Stimulated activated CD4-positive, alpha-beta T cell treated with anti-CD3 and anti-CD28 coated beads, Interleukin-2, amount 100 ng/mL, for 24 hours (primary cell): ENCODE measurements at regions not wholly inside any gene's neighbourhood (a gene's known extent, or its start where the extent isn't known, plus 50 kb on each side); places are given as distances from the start of the nearest gene placed in this dataset.
"Not testable (repeated sequence)": the region's sequence is repeated elsewhere in the genome, so short reads cannot be mapped to it uniquely, and the experiment has no call there.

Source experiments
- DNase-seq, 2 donors: peaks; one replicate each; pipeline ENCODE4 v3.0.0-alpha.2; 2020

- DNase-seq, result no peak
These were observed 83.2 kb downstream of the PTPRS start for GRCh38 chr19:5257155-5258045.

GRCh38 chr19:5255602-5256231 lies 84.9 kb downstream of the PTPRS start:
- no peak for DNase-seq

DNA sequence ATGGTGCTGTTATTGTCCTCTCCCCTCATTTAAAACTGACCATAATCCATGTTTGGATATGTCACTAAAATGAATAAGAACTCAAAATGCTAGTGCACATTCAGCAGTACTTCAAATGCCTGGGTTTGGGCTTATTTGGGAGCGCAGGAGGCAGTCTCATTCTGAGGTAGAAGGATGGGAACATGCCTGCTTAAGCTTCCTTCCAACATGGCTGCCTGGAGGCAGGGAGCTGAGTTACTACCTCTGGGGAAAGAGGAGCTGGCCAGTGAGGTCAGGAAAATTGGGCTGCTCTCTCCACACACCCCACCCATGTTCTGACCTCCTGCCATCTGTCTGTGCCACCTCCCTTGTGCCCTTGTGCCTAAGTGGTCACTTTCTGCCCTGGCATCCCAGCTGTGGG lies 85.7 kb downstream of the PTPRS start:
- DNase-seq, result no peak

DNA sequence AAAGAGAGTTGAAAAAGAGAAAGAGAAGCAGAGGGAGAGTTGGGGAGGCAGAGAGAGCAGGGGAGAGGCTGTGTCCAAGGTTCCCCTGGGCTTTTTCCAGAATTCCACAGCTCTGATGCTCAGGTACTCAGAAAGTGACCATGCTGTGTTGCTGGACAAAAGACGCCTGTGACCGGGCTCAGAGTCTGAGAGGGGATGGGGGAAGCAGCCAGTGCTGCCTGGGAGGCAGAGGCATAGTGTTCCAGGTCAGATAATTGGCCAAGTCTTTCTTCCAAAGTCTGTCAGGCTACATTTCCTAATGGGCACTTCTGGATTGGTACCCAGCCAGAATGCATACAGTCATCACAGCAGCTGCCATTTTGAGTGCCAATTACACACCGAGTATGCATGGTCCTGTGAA lies 86.1 kb downstream of the PTPRS start:
- no peak for DNase-seq

GRCh38 chr19:5253406-5254110 lies 87.1 kb downstream of the PTPRS start:
- DNase-seq, result no peak

GRCh38 chr19:5251096-5252065 lies 89.2 kb downstream of the PTPRS start:
- DNase-seq, result no peak

GRCh38 chr19:5250127-5250659 lies 90.4 kb downstream of the PTPRS start:
- no peak for DNase-seq

DNA sequence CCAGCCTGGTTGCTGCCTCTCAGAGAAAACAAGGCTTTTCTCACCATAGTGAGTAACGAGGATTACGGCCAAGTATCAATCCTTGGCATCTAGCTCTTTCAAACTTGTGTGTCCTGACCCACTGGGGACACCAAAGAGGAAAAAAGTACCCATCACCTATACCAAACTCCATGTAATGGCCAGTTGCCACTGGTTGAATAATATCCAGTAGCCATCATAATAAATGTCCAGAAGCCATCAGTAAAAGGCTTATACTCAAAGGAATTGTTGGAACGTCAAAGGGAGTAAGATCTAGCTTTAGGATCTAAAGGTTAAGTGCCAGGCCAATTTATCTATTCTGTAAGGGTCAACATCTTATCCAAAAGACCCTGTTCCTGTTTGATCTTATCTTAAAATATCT lies 91.1 kb downstream of the PTPRS start:
- no peak for DNase-seq

DNA sequence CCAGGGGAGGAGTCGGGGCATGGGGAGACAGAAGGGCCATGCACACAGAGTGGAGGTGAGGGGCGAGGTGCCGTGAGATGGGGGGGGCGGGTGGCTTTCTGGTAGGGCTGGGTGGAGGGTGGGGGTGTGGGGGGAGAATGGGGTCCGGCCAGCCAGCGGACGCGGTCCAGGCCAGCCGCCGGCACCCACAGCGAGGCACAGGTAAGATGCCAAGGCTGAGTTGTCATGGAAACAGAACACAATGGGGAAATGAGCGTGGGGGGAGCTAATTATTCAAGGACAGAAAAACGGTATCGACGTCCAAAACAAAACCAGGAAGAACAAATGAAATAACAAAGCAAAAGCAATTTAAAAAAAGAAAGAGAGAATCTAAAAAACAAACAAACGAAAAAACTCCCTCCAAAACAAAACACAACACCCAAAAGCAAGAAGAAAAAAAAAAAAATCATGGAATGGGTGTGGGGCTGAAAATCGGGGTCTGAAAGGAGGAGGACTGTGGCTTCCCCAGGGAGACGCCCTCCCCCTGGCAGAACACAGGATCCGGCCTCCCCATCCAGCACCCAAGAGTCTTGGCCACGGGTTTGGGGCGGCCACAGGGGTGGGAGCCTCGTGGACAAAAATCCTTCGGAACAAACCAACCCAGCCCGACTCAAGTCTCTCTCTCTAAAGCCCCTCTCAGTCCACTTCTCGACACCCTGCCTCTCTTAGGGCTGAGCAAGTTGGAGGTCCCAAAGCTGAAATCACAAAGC lies 92.5 kb downstream of the PTPRS start:
- DNase-seq, result no peak

GRCh38 chr19:5246554-5247155 lies 94.0 kb downstream of the PTPRS start:
- peak; percentile 25 to 44 for DNase-seq

DNA sequence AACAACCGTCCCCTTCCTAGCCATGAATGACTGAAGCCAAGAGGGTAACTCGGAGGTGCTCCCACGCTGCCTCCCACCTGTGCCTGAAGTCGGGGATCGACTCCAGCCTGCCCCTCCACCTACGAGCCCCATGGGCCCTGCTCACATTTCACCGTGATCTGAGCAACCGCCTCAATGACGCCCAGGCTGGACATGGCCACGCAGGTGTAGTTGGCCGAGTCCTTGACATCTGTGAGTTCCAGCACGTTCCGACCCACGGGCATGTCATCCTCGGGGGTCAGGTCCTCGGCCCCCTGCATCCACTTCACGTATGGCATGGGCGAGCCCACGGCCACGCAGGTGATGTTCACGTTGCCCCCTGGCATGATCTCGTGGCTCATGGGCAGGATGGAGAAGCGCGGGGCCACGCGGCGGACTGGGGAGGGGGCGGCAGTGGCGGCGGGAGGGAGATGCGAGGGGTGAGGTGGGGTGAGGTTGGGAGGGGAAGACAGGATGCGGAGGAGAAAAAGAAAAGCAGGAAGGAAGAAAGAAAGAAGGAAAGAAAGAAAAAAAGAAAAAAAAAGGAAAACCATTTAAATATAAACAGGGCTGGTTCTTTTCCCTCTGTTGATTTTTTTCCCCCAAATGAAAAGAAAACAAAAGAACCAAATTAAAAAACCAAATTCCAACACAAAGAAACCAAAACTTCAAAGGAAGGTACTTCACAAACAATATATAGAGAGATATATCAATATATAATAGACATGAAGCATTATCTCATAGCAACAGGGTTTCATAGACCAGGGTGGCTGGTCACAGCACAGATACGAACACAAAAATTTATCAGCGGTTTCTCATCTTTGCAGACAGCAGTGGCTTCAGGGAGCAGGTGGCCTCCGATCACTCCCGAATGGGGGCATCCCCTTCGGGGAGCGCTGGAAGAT lies 94.7 kb downstream of the PTPRS start:
- no peak for DNase-seq

DNA sequence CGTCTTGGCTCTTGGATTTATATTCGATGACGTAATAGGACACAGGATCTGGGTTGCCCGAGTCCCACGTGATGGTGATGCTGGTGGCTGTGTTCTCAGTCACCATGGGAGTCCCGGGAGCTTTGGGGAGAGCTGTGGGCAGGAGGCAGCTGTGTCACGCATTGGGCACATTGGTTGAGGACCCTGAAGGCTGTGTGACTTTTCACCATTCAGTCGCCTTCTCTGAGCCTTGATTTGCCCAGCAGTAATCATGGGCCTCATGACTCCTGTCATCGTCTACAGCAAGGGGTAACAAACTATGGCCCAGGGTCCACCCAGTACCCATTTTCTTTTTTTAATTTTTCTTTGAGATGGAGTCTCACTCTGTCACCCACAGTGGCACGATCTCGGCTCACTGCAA lies 96.3 kb downstream of the PTPRS start:
- DNase-seq, result no peak

DNA sequence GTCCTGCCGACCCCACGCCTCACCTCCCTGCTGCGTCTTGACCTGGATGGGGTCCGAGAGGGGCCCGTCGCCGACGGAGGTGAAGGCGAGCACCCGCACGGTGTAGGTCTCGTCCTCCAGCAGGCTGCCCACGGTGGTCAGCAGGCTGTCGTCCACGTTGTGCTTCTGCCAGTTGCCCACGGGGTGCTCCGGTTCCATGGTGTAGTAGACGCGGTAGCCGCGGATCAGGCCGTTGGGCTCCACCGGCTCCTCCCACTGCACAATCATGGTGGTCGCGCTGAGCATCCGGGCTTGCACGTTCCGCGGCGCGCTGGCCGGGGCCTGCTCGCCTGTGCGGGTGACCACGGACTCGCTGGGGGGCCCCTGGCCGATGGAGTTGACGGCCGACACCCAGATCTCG lies 96.7 kb downstream of the PTPRS start:
- no peak for DNase-seq

GRCh38 chr19:5241896-5242295 lies 98.7 kb downstream of the PTPRS start:
- DNase-seq, result not testable (repeated sequence)

- no peak for DNase-seq
These were observed 100.6 kb downstream of the PTPRS start for GRCh38 chr19:5240011-5240410.

DNA sequence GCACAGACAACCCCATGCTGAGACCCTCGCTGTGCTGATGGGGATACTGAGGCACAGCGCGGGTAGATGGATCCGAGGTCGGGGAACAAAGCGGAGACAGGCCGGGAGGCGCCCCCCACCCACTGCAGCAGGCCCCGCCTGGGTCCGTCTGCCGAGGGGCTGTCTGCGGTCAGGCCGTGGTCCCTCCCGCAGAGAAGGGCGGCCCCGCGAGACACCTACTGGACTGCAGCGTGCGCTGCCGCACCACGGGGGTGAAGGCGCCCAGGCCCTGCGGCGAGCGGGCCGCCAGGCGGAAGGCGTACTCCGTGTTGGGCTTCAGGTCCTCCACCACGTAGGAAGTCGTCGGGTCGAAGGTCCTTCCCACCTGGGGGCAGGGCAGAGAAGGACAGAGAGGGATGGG lies 101.9 kb downstream of the PTPRS start:
- no peak for DNase-seq

GRCh38 chr19:5237939-5238480 lies 102.6 kb downstream of the PTPRS start:
- no peak for DNase-seq

DNA sequence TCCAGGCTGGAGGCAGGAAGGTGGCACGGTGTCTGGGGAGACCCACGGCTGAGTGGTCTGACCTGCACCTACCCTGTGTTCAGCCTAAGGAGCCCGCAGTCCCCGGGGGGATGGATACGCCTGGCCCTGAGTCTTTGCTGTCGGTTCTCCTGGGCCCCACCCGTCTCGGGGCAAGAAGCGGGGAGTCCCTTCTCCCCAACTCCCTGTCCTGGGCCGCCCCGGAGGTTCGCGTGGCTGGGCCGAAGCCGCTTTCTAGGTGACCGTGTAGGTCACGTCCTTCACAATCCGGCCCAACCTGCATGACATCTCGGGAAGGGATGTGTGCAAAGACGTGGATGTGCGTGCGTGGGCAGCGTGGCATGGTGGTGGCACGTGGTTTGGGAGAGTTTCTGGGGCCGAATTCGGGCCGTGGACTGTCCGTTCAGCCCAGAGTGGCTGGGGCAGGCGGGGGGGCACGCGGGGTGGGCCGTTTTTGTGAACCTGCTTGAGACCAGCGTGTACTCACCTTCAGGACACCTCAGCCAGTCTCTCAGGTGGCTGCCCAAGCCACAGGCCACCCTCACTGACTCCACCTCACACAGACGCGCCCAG lies 103.3 kb downstream of the PTPRS start:
- DNase-seq, result no peak
